H1 (cell line): ENCODE measurements at regions not wholly inside any gene's neighbourhood (a gene's known extent, or its start where the extent isn't known, plus 50 kb on each side); places are given as distances from the start of the nearest gene placed in this dataset.

Experiments used
- CTCF ChIA-PET: fragments of 300-600 bp; sonication (Branson Sonifier 250); formaldehyde crosslinking; loops from one replicate; lab custom pipeline; 2021; ENCODE audit not compliant: partially characterized antibody; lab: Charles Lee
- POLR2A ChIA-PET: fragments of 300-600 bp; sonication (Branson Sonifier 250); formaldehyde crosslinking; loops from one replicate; lab custom pipeline; 2021; ENCODE audit warnings: inconsistent platforms; ENCODE audit not compliant: partially characterized antibody; lab: Charles Lee
- DNase-seq, 2 experiments: peaks; one replicate each; pipeline versions ENCODE4 v3.0.0 to v3.0.0-alpha.2; 2010 to 2022; ENCODE audit warnings: low spot score in 2 of 2, low read depth in 1 of 2, mixed read lengths in 1 of 2
- FAIRE-seq: peaks from 2 replicates; lab custom pipeline; 2011; peaks lifted over from hg19 to GRCh38; lab: Jason Lieb, UNC
- H2AFZ ChIP-seq: 2 replicates; pipeline ENCODE4 v1.8.1; 2012; ENCODE audit warnings: low read length, inconsistent platforms
- H2AK5ac ChIP-seq: 2 replicates; pipeline ENCODE4 v1.6.1; 2013; ENCODE audit warnings: low read depth, low read length
- H2BK120ac ChIP-seq: replicated peaks from 2 replicates; pipeline ENCODE3; 2013; ENCODE audit warnings: low read depth, low read length, inconsistent platforms
- H2BK12ac ChIP-seq: 2 replicates; pipeline ENCODE4 v1.6.1; 2013; ENCODE audit warnings: low read depth, low read length
- H2BK15ac ChIP-seq: 2 replicates; pipeline ENCODE4 v1.6.1; 2013; ENCODE audit warnings: low read length
- H2BK20ac ChIP-seq: 2 replicates; pipeline ENCODE4 v1.6.1; 2013; ENCODE audit warnings: low read length
- H2BK5ac ChIP-seq: 2 replicates; pipeline ENCODE4 v1.6.1; 2013; ENCODE audit warnings: low read depth, low read length
- H3K14ac ChIP-seq: 2 replicates; pipeline ENCODE4 v1.6.1; 2013; ENCODE audit warnings: inconsistent platforms; ENCODE audit not compliant: insufficient read length
- H3K18ac ChIP-seq: 2 replicates; pipeline ENCODE4 v1.6.1; 2013; ENCODE audit warnings: low read length; ENCODE audit errors: extremely low read depth
- H3K23ac ChIP-seq: 2 replicates; pipeline ENCODE4 v1.6.1; 2013; ENCODE audit warnings: inconsistent platforms; ENCODE audit not compliant: insufficient read length
- H3K23me2 ChIP-seq: 2 replicates; pipeline ENCODE4 v1.6.1; 2013; ENCODE audit warnings: low read depth, low read length
- H3K27ac ChIP-seq: 2 replicates; pipeline ENCODE4 v1.6.1; 2011; ENCODE audit warnings: low read depth, low read length, inconsistent platforms
- H3K27me3 ChIP-seq, 4 experiments: replicated peaks in 1 of 4; 1 replicate in 1 of 4; 2 replicates in 3 of 4; pipeline versions ENCODE4 v1.6.1 to v1.8.1; 2011 to 2013; ENCODE audit warnings: low read length in 3 of 4, mild to moderate bottlenecking in 3 of 4, inconsistent platforms in 2 of 4, mixed read lengths in 2 of 4, moderate library complexity in 1 of 4; ENCODE audit not compliant: control insufficient read depth in 3 of 4, insufficient read depth in 3 of 4; ENCODE audit errors: extremely low read depth in 1 of 4
- H3K36me3 ChIP-seq, 4 experiments: 2 replicates each; pipeline versions ENCODE4 v1.6.1 to v1.8.1; 2011 to 2013; ENCODE audit warnings: mild to moderate bottlenecking in 4 of 4, low read length in 3 of 4, moderate library complexity in 2 of 4, control low read depth in 1 of 4, inconsistent platforms in 1 of 4; ENCODE audit not compliant: insufficient read depth in 4 of 4, control insufficient read depth in 2 of 4
- H3K4ac ChIP-seq: replicated peaks from 2 replicates; pipeline ENCODE3; 2013; ENCODE audit warnings: low read length, low read depth, mixed read lengths, inconsistent platforms; ENCODE audit not compliant: insufficient read length
- H3K4me1 ChIP-seq, 4 experiments: replicated peaks in 1 of 4; 1 replicate in 1 of 4; 2 replicates in 3 of 4; pipeline versions ENCODE4 v1.6.1 to v1.8.1; 2011 to 2013; ENCODE audit warnings: low read length in 3 of 4, inconsistent platforms in 2 of 4, mixed read lengths in 1 of 4; ENCODE audit not compliant: insufficient read depth in 4 of 4, control insufficient read depth in 3 of 4
- H3K4me2 ChIP-seq, 2 experiments: 2 replicates each; pipeline versions ENCODE4 v1.6.1 to v1.8.1; 2011 to 2013; ENCODE audit warnings: low read depth in 2 of 2, low read length in 2 of 2, control low read depth in 1 of 2, inconsistent platforms in 1 of 2, mild to moderate bottlenecking in 1 of 2; ENCODE audit not compliant: insufficient read depth in 1 of 2
- H3K4me3 ChIP-seq, 4 experiments: fragments of 200-600, 300-600 bp in 1 of 4; sonication (generic), shearing (Covaris generic), sonication (Bioruptor Twin) in 1 of 4; 2 replicates each; pipeline versions ENCODE4 v1.5.1 to v1.8.1; 2011 to 2016; ENCODE audit warnings: low read length in 4 of 4, low read depth in 3 of 4, control low read depth in 2 of 4, inconsistent platforms in 2 of 4, mild to moderate bottlenecking in 2 of 4, mixed read lengths in 1 of 4, moderate library complexity in 1 of 4; ENCODE audit not compliant: insufficient read depth in 2 of 4; ENCODE audit errors: extremely low read depth in 1 of 4
- H3K56ac ChIP-seq: replicated peaks from 2 replicates; pipeline ENCODE3; 2013; ENCODE audit warnings: low read depth, mild to moderate bottlenecking, mixed read lengths, low read length, inconsistent platforms; ENCODE audit not compliant: insufficient read length
- H3K79me1 ChIP-seq: 2 replicates; pipeline ENCODE4 v1.6.1; 2013; ENCODE audit warnings: low read depth, low read length, control low read depth
- H3K79me2 ChIP-seq, 2 experiments: 2 replicates each; pipeline versions ENCODE4 v1.6.1 to v1.8.1; 2012 to 2013; ENCODE audit warnings: low read length in 2 of 2, mild to moderate bottlenecking in 2 of 2, inconsistent platforms in 1 of 2; ENCODE audit not compliant: insufficient read depth in 2 of 2, control insufficient read depth in 1 of 2
- H3K9ac ChIP-seq, 4 experiments: replicated peaks in 1 of 4; 1 replicate in 1 of 4; 2 replicates in 3 of 4; pipeline versions ENCODE4 v1.6.1 to v1.8.1; 2011 to 2013; ENCODE audit warnings: low read depth in 3 of 4, low read length in 3 of 4, control low read depth in 2 of 4, mild to moderate bottlenecking in 2 of 4, moderate library complexity in 2 of 4, inconsistent platforms in 1 of 4; ENCODE audit errors: extremely low read depth in 1 of 4
- H3K9me3 ChIP-seq, 2 experiments: 2 replicates each; pipeline versions ENCODE4 v1.6.1 to v1.8.1; 2012 to 2013; ENCODE audit warnings: mild to moderate bottlenecking in 2 of 2, moderate library complexity in 2 of 2, control low read depth in 1 of 2, inconsistent platforms in 1 of 2, low read depth in 1 of 2, low read length in 1 of 2, mixed read lengths in 1 of 2; ENCODE audit not compliant: insufficient read depth in 2 of 2
- H4K20me1 ChIP-seq, 2 experiments: replicated peaks in 1 of 2; 2 replicates each; pipeline versions ENCODE3 to v1.8.1; 2011 to 2013; ENCODE audit warnings: inconsistent platforms in 2 of 2, low read length in 2 of 2, mild to moderate bottlenecking in 1 of 2; ENCODE audit not compliant: insufficient read depth in 2 of 2, control insufficient read depth in 1 of 2
- H4K5ac ChIP-seq: 2 replicates; pipeline ENCODE4 v1.6.1; 2013; ENCODE audit warnings: low read length, low read depth, mixed read lengths, inconsistent platforms; ENCODE audit not compliant: insufficient read length
- H4K8ac ChIP-seq: 2 replicates; pipeline ENCODE4 v1.8.0; 2013; ENCODE audit warnings: mild to moderate bottlenecking, moderate library complexity, low read length, inconsistent platforms; ENCODE audit not compliant: insufficient read depth; ENCODE audit errors: extremely low read depth
- H4K91ac ChIP-seq: replicated peaks from 2 replicates; pipeline ENCODE3; 2013; ENCODE audit warnings: low read length, mixed read lengths, inconsistent platforms; ENCODE audit not compliant: insufficient read length
- CEBPB ChIP-seq: IDR thresholded peaks from 2 replicates; pipeline ENCODE4 v1.6.1; 2012; ENCODE audit warnings: low read depth, low read length
- CREB1 ChIP-seq: IDR thresholded peaks from 2 replicates; pipeline ENCODE4 v1.6.1; 2012; ENCODE audit warnings: inconsistent platforms
- HDAC2 ChIP-seq, 2 experiments: fragments of 300-600 bp in 1 of 2; sonication (generic) in 1 of 2; IDR thresholded peaks; 2 replicates each; pipeline ENCODE4 v1.6.1; 2011 to 2012; ENCODE audit warnings: low read depth in 2 of 2, low read length in 2 of 2, mild to moderate bottlenecking in 2 of 2, moderate library complexity in 2 of 2, borderline replicate concordance in 1 of 2, inconsistent platforms in 1 of 2
- KDM4A ChIP-seq: IDR thresholded peaks from one replicate; pipeline ENCODE4 v1.7.1; 2012; ENCODE audit warnings: low read depth, mild to moderate bottlenecking, moderate library complexity, low read length, inconsistent platforms; ENCODE audit not compliant: severe bottlenecking
- RAD21 ChIP-seq, 2 experiments: IDR thresholded peaks in 1 of 2; conservative IDR thresholded peaks in 1 of 2; 2 replicates each; pipeline ENCODE4 v1.6.1; 2011; ENCODE audit warnings: low read depth in 2 of 2, low read length in 2 of 2, improper control_type of control experiment in 1 of 2, inconsistent platforms in 1 of 2, mild to moderate bottlenecking in 1 of 2, moderate library complexity in 1 of 2
- RNF2 ChIP-seq: fragments of 200-900, 300-1000 bp; sonication (generic); IDR thresholded peaks from 2 replicates; pipeline ENCODE4 v1.7.1; 2016; ENCODE audit warnings: borderline replicate concordance, low read depth, mild to moderate bottlenecking, antibody characterized with exemption, low read length; ENCODE audit not compliant: poor library complexity, severe bottlenecking; ENCODE audit errors: missing control alignments
- RXRA ChIP-seq: IDR thresholded peaks from 2 replicates; pipeline ENCODE4 v1.6.1; 2011; ENCODE audit warnings: low read depth, mild to moderate bottlenecking, low read length, moderate library complexity; ENCODE audit not compliant: insufficient read depth
- SRF ChIP-seq: IDR thresholded peaks from 2 replicates; pipeline ENCODE4 v1.6.1; 2011; ENCODE audit warnings: mild to moderate bottlenecking, low read depth, low read length, moderate library complexity
- TBP ChIP-seq: IDR thresholded peaks from 2 replicates; pipeline ENCODE4 v1.6.1; 2011; ENCODE audit warnings: low read depth, low read length, improper control_type of control experiment
- WGBS, 2 experiments: shearing (Covaris generic) in 1 of 2; methylation state at CpG; one replicate each; pipeline versions ENCODE4 v1.1.6 to v1.1.7; 2013 to 2015; ENCODE audit warnings: low lambda C conversion rate in 2 of 2, mixed read lengths in 2 of 2, inconsistent platforms in 1 of 2, low coverage in 1 of 2, missing lambda C conversion rate in 1 of 2; ENCODE audit not compliant: insufficient replicate concordance in 2 of 2, insufficient coverage in 1 of 2, insufficient read length in 1 of 2; ENCODE audit errors: extremely low coverage in 1 of 2, missing lambda C conversion rate in 1 of 2; 5-methylcytosine and 5-hydroxymethylcytosine counted together
- TF ChIP-seq, protein P1 (sequence below): IDR thresholded peaks from 2 replicates; pipeline ENCODE4 v1.6.1; 2012; ENCODE audit warnings: inconsistent platforms

DNA sequence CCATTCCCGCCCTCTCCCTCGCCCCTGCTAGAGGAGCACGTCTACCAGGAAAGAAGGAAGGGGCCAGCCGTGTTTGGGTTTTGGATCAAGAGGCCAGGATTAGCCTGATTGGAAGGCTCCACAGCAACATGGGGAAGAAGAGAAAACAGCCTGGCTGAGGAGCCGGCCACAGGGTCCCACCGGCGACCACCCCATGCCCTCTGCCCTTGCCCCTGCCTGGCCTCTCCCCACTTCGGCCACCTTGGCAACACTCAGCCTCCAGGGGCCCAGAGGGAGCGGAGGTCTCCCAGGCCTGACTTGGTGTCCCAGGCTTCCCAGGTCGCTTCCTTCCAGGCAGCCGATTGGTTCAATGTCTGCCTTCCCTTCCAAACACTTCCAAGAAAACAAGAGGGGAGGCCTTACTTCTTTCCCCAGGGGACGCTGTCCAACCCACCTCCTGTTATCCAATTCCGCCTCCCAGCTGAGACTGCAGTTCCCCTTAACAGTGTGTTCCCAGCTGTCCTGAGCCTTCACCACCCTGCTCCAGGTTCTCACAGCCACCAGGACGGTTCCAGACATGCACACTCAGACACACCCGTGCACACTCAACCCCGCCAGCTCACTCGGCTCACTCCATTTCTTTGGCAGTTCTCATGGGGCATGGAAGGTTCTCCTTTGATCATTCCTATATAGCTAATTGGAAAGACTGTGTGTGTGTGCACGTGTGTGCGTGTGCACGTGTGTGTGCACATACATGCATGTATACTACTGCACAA lies 65.4 kb downstream of the RBFOX3 start:
- no peak overlapping the region for H2BK15ac ChIP-seq
- no peaks in the 10 kb centered on the region for H3K27me3 ChIP-seq
- FAIRE-seq (no peak), DNase-seq (no peak)
- H2BK12ac ChIP-seq, result no peak overlapping the region
- H4K5ac ChIP-seq, result no peak overlapping the region
- no peaks in the 10 kb centered on the region for H3K79me1 ChIP-seq
- H2AK5ac ChIP-seq, result no peak overlapping the region
- H3K4ac ChIP-seq, result no peak overlapping the region
- H3K23ac ChIP-seq, result no peak overlapping the region
- peaks cover 0 to 10% (median 4%) of the 10 kb centered on the region in 4 experiments; a peak in 6 of 7 replicates for H3K4me1 ChIP-seq
- no peak overlapping the region for H2AFZ ChIP-seq
- TF ChIP-seq RNF2 (no peak), KDM4A (no peak), HDAC2 (IDR thresholded peaks at IDR 0.05; ENCODE audit: borderline replicate concordance in 1 of 2, low read depth in 2 of 2, low read length in 2 of 2) (no peak), RAD21 (IDR thresholded peaks at IDR 0.05 in 1 of 2, conservative IDR thresholded peaks at IDR 0.05 in 1 of 2; ENCODE audit: low read depth in 2 of 2, low read length in 2 of 2) (no peak), TBP (no peak), CEBPB (no peak), CREB1 (no peak), RXRA (no peak), SRF (no peak)
- TF ChIP-seq, protein P1, sequence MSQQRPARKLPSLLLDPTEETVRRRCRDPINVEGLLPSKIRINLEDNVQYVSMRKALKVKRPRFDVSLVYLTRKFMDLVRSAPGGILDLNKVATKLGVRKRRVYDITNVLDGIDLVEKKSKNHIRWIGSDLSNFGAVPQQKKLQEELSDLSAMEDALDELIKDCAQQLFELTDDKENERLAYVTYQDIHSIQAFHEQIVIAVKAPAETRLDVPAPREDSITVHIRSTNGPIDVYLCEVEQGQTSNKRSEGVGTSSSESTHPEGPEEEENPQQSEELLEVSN, result no peak; the same call in 1 of the 2 replicates
- H4K8ac ChIP-seq, result no peak overlapping the region
- H3K36me3 ChIP-seq, result no peaks in the 10 kb centered on the region
- no peak overlapping the region for H4K91ac ChIP-seq
- POLR2A ChIA-PET, result no interaction called here
- H2BK5ac ChIP-seq, result no peak overlapping the region
- WGBS, 2 experiments, result 92% methylated on average over 18 of the region's 20 CpGs; no CpG with 5 or more reads in 1 of the 2 experiments
- H2BK20ac ChIP-seq, result no peak overlapping the region
- no peak overlapping the region for H3K4me3 ChIP-seq
- H3K23me2 ChIP-seq, result peaks cover under 1% of the 10 kb centered on the region; the same call in 1 of the 2 replicates
- H3K14ac ChIP-seq, result no peak overlapping the region
- H4K20me1 ChIP-seq, result no peaks in the 10 kb centered on the region
- no peak overlapping the region for H2BK120ac ChIP-seq
- no peak overlapping the region for H3K27ac ChIP-seq
- CTCF ChIA-PET, result interaction anchor here (1.1 kb wide), 1 partner anchor 67 kb away, joined by 6 read pairs; no protein-coding TSS in a partner anchor
- no peaks in the 10 kb centered on the region for H3K79me2 ChIP-seq
- H3K18ac ChIP-seq, result no peak overlapping the region
- H3K9me3 ChIP-seq, result no peaks in the 10 kb centered on the region
- no peak overlapping the region for H3K9ac ChIP-seq
- no peak overlapping the region for H3K56ac ChIP-seq
- no peak overlapping the region for H3K4me2 ChIP-seq
